CD4-positive, alpha-beta T cell (primary cell): ENCODE measurements at regions not wholly inside any gene's neighbourhood (a gene's known extent, or its start where the extent isn't known, plus 50 kb on each side); places are given as distances from the start of the nearest gene placed in this dataset.

Experiments
- ATAC-seq: fragments of 200-7000 bp; cut with Tn5 transposase; one replicate; pipeline ENCODE4 v1.10.0; 2022; ENCODE audit warnings: mild to moderate bottlenecking; ENCODE audit not compliant: poor library complexity
- CTCF ChIA-PET: fragments of 350-600 bp; sonication (Branson Sonifier 250); formaldehyde crosslinking; loops from one replicate; lab custom pipeline; 2021; ENCODE audit warnings: antibody characterized with exemption, inconsistent platforms; lab: Charles Lee
- POLR2A ChIA-PET: fragments of 350-600 bp; sonication (Branson Sonifier 250); formaldehyde crosslinking; loops from one replicate; lab custom pipeline; 2021; ENCODE audit warnings: antibody characterized with exemption, inconsistent platforms; lab: Charles Lee
- DNase-seq, 14 experiments: peaks; one replicate each; pipeline ENCODE4 v3.0.0-alpha.2; 2013 to 2020; ENCODE audit warnings: mixed read lengths in 2 of 14
- H3K27ac ChIP-seq, 2 donors: one replicate each; pipeline versions ENCODE4 v1.5.1 to v1.7.0; 2013; ENCODE audit warnings: low read length in 2 of 2, low read depth in 1 of 2, mild to moderate bottlenecking in 1 of 2
- H3K27me3 ChIP-seq, 2 experiments: 1 replicate in 1 of 2; 2 replicates in 1 of 2; pipeline versions ENCODE4 v1.6.1 to v1.7.0; 2013; ENCODE audit warnings: low read length in 2 of 2, control low read depth in 1 of 2, mild to moderate bottlenecking in 1 of 2, moderate library complexity in 1 of 2; ENCODE audit not compliant: insufficient read depth in 2 of 2, control insufficient read depth in 1 of 2
- H3K36me3 ChIP-seq: one replicate; pipeline ENCODE4 v1.6.1; 2013; ENCODE audit warnings: low read length, control low read depth; ENCODE audit not compliant: insufficient read depth
- H3K4me1 ChIP-seq: one replicate; pipeline ENCODE4 v1.6.1; 2013; ENCODE audit warnings: low read length, control low read depth; ENCODE audit not compliant: insufficient read depth
- H3K4me3 ChIP-seq: one replicate; pipeline ENCODE4 v1.5.1; 2013; ENCODE audit warnings: mild to moderate bottlenecking, low read length, moderate library complexity
- H3K9me3 ChIP-seq, 2 experiments: 1 replicate in 1 of 2; 2 replicates in 1 of 2; pipeline versions ENCODE4 v1.6.1 to v1.7.0; 2013; ENCODE audit warnings: low read length in 2 of 2, mild to moderate bottlenecking in 2 of 2, control low read depth in 1 of 2, moderate library complexity in 1 of 2; ENCODE audit not compliant: control insufficient read depth in 1 of 2, insufficient read depth in 1 of 2
- H3K27ac Mint-ChIP-seq: one replicate; pipeline ENCODE4 v1.8.0; 2020; ENCODE audit warnings: mixed read lengths
- H3K27me3 Mint-ChIP-seq: one replicate; pipeline ENCODE4 v1.8.0; 2021; ENCODE audit warnings: mixed read lengths
- H3K36me3 Mint-ChIP-seq: one replicate; pipeline ENCODE4 v1.8.0; 2021; ENCODE audit warnings: low read depth, mixed read lengths
- H3K4me1 Mint-ChIP-seq: one replicate; pipeline ENCODE4 v1.8.0; 2021; ENCODE audit warnings: low read depth, mixed read lengths
- H3K4me3 Mint-ChIP-seq: one replicate; pipeline ENCODE4 v1.8.0; 2020; ENCODE audit warnings: mild to moderate bottlenecking, mixed read lengths
- H3K9me3 Mint-ChIP-seq: one replicate; pipeline ENCODE4 v1.8.0; 2020; ENCODE audit warnings: mixed read lengths
- CTCF ChIP-seq: fragments of 200-600 bp; IDR thresholded peaks from one replicate; pipeline ENCODE4 v1.8.0; 2022; ENCODE audit warnings: antibody characterized with exemption, mild to moderate bottlenecking
- intact Hi-C, 2 experiments: fragments of 100-400 bp; cut with DNase I in 1 of 2; cut with micrococcal nuclease in 1 of 2; formaldehyde crosslinking; loops; one replicate each; pipeline versions ENCODE4 v1.15.1 to v1.9.0; 2023 to 2025; cut with DNase I, micrococcal nuclease

- Histone ChIP-seq H3K4me1 (no peaks in the 10 kb centered on the region), H3K27ac (no peak overlapping the region), H3K27me3 (no peaks in the 10 kb centered on the region), H3K4me3 (no peak overlapping the region), H3K36me3 (no peaks in the 10 kb centered on the region), H3K9me3 (no peaks in the 10 kb centered on the region)
- no peak for TF ChIP-seq CTCF
- ATAC-seq = no peak
- no peak overlapping the region for H3K27ac Mint-ChIP-seq
- no peak for DNase-seq
- H3K27me3 Mint-ChIP-seq = no peaks in the 10 kb centered on the region
- ChIA-PET POLR2A (no interaction called here), CTCF (no interaction called here)
- no peaks in the 10 kb centered on the region for H3K36me3 Mint-ChIP-seq
- no peak overlapping the region for H3K4me3 Mint-ChIP-seq
- no peaks in the 10 kb centered on the region for H3K4me1 Mint-ChIP-seq
- intact Hi-C loops = no loop called here
- no peaks in the 10 kb centered on the region for H3K9me3 Mint-ChIP-seq
These were observed 394.6 kb upstream of the WWC1 start for GRCh38 chr5:167896814-167897213.

- Mint-ChIP-seq H3K27ac (no peak overlapping the region), H3K36me3 (no peaks in the 10 kb centered on the region), H3K9me3 (no peaks in the 10 kb centered on the region), H3K27me3 (no peaks in the 10 kb centered on the region), H3K4me1 (no peaks in the 10 kb centered on the region), H3K4me3 (no peak overlapping the region)
- Histone ChIP-seq H3K36me3 (no peaks in the 10 kb centered on the region), H3K27ac (no peak overlapping the region), H3K27me3 (no peaks in the 10 kb centered on the region), H3K9me3 (no peaks in the 10 kb centered on the region), H3K4me3 (no peak overlapping the region), H3K4me1 (no peaks in the 10 kb centered on the region)
- no peak for TF ChIP-seq CTCF
- ChIA-PET POLR2A (no interaction called here), CTCF (no interaction called here)
- intact Hi-C loops = no loop called here
- ATAC-seq (no peak), DNase-seq (no peak)
These were observed 394.1 kb upstream of the WWC1 start for GRCh38 chr5:167897371-167897770.

GRCh38 chr5:167898361-167899042 lies 392.9 kb upstream of the WWC1 start:
- intact Hi-C loops = no loop called here
- H3K4me3 ChIP-seq = no peak overlapping the region
- no peaks in the 10 kb centered on the region for H3K4me1 ChIP-seq
- no peaks in the 10 kb centered on the region for H3K36me3 ChIP-seq
- H3K27me3 ChIP-seq = no peaks in the 10 kb centered on the region
- no peaks in the 10 kb centered on the region for H3K27me3 Mint-ChIP-seq
- no peaks in the 10 kb centered on the region for H3K9me3 ChIP-seq
- H3K36me3 Mint-ChIP-seq = no peaks in the 10 kb centered on the region
- H3K27ac ChIP-seq = no peak overlapping the region
- no peak overlapping the region for H3K4me3 Mint-ChIP-seq
- POLR2A ChIA-PET = no interaction called here
- CTCF ChIA-PET = no interaction called here
- no peak for TF ChIP-seq CTCF
- no peak for ATAC-seq
- no peaks in the 10 kb centered on the region for H3K4me1 Mint-ChIP-seq
- no peak overlapping the region for H3K27ac Mint-ChIP-seq
- H3K9me3 Mint-ChIP-seq = no peaks in the 10 kb centered on the region
- no peak for DNase-seq
